GM21529 (cell line): ENCODE measurements at regions not wholly inside any gene's neighbourhood (a gene's known extent, or its start where the extent isn't known, plus 50 kb on each side); places are given as distances from the start of the nearest gene placed in this dataset.

ENCODE experiments used
- ATAC-seq: cut with Tn5 transposase; IDR thresholded peaks from one replicate; pipeline ENCODE4 v1.9.1; 2021; ENCODE audit not compliant: unreplicated experiment

- ATAC-seq, result no peak
These were observed 395.6 kb upstream of the TLE4 start for GRCh38 chr9:79176014-79176697.

DNA sequence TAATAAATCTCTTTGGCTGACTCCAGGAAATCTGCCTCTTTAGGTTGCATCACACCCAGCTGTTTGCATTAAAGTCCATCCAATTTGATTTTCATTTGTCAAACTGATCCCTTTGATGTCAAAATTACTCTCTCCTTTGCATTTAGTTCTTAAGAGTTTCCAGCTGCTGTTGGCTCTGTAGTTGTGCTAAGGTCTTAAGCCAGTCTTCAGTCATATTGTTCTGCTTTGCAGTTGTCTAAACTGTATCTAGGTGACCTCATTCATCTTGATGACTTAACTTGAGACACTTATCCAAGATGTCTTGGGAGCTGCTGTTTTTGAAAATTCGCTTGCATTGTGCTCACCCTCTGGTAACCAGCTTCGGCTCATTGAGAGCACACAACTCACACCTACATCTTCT lies 386.9 kb upstream of the TLE4 start:
- ATAC-seq, result no peak

GRCh38 chr9:79185866-79186265 lies 385.9 kb upstream of the TLE4 start:
- no peak for ATAC-seq

- no peak for ATAC-seq
These were observed 382.2 kb upstream of the TLE4 start for GRCh38 chr9:79189511-79189924.

DNA sequence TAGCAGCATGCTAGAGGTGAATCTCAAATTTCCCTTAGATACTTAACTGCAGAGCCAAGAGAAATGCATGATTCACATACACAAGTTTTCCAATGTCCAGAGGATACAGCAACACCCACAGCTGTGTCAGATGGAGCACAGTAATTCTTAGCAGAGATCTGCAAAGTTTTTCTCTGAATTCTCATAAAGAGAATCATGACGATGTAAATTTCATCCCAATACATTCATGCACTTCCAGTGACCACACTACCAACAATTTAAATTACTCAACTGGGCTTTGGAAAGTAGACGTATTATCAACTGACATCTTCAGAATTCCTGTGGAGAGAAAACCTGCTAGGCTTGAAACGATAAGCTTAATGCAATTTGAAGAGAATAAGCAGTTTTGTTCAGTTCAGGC lies 378.8 kb upstream of the TLE4 start:
- no peak for ATAC-seq

- ATAC-seq, result no peak
These were observed 378.1 kb upstream of the TLE4 start for GRCh38 chr9:79193501-79194223.

DNA sequence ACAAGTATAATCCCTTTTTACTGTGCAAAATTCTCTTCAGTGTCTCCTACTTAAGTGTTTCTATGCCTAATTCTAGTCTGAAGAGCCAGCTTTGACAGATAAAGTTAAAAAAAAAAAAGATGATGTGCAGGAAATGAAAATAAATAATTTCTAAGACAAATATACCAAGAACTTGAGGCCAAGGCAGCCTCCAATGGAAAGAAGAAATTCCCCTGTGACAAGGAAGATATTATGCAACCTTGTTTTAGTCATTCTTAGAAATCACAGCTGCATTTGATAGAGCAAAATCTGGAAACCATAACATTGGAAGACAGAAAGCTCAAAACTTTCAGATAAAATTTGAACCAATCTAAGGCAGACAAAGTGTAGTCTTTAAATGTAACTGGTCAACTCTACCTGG lies 375.9 kb upstream of the TLE4 start:
- no peak for ATAC-seq

DNA sequence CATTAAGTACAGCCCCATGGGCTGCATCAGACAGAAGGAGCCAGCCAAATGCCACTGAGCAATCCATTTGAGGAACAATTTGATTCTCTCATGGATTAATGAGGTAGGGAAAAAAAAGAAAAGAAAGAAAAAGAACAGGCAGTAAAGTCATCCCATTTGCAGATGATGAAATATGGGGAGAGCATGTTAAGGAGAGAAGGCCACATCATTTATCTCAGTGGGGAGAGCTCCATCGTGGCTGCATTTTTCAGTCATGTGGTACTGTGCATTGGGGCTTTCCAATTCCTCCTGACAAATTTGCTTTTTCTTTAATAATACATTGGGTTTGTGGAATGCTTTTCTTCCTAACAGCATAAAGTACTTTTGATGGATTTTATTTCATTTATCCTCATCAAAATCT lies 375.2 kb upstream of the TLE4 start:
- no peak for ATAC-seq

GRCh38 chr9:79200336-79200735 lies 371.4 kb upstream of the TLE4 start:
- ATAC-seq, result no peak

GRCh38 chr9:79201636-79202035 lies 370.1 kb upstream of the TLE4 start:
- ATAC-seq, result no peak

DNA sequence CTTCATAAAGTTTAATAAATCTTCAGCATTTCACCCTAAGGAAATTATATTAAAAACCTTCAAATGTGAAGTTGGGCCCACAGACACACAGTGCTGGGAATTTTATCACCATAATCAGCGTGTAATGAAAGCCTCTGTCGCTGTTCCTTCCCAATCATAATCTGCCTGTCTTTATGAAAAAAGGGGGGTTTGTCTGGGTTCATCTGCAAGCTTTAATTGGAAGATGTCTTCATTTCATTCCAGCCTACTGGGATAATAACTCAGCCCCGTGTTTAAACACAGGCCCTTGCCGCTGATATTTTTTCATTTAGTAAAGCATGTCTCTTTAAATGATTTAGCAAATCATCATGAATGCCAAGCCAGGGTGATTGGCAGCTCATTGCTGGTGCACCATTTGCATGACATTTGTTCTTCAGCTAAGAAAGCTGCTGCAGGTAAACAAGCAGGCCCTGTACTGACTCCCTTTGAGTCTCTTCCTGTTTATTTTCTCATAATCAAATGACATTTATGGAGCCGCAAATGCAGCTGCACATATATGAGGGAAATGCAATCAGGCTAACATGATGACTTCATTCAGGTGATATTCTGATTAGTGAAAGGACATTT lies 362.9 kb upstream of the TLE4 start:
- no peak for ATAC-seq

DNA sequence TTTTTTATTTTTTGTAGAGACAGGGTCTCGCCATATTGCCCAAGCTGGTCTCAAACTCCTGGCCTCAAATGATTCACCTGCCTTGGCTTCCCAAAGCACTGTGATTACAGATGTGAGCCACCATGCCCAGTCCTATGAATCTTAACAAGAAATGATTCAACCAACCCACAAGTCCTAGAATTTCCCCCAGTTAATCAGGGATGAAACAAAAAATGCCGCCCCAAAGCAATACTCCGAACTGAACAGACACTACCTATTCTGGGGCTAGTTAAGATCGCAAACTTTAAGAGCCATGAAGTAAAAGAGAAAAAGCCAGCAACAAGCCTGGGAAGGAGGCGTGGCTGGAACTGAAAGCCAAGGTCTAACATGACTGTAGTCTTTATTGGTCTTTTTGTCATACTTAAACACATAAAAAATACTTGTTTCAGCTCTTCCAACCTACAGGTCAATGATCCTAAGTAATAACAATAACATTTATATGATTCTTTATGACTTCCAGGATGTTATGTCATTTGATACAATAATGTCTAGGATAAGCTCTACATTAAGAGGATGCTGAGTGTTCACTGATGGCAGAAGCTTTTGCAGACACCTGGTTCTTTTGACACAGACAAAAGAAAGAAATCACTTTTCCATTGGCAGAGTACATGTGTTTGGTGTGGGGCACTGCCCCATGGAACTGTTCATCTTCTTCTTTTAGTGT lies 361.1 kb upstream of the TLE4 start:
- no peak for ATAC-seq

DNA sequence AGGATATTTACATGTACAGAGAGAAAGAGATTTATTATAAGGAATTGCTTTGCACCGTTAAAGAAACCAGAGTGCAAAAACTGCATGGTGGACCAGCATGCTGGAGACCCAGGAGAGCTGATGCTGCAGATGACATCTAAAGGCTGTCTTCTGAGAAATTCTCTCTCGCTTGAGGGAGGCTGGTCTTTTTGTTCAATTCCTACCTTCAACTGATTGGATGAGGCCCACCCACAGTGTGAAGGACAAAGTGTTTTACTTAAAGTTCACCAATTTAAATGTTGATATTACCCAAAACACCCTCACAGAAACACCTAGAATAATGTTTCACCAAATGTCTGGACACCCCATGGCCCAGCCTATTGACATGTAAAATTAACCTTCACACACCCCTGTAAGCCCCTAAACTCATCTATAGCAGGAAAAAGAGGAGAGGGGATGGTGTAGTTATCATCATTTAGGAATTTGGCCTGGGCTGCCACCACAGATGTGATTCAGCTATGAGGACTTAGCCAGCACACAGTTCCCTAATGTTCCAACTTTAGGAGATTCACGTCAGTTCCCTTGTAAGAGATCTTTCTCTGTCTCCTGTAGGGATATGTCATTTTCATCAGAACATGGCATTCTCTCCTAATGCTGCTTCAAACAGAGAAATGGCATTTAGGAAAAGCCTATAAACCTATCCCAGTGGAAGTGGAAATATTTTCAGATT lies 358.2 kb upstream of the TLE4 start:
- ATAC-seq, result no peak

GRCh38 chr9:79215821-79216220 lies 355.9 kb upstream of the TLE4 start:
- ATAC-seq, result no peak

DNA sequence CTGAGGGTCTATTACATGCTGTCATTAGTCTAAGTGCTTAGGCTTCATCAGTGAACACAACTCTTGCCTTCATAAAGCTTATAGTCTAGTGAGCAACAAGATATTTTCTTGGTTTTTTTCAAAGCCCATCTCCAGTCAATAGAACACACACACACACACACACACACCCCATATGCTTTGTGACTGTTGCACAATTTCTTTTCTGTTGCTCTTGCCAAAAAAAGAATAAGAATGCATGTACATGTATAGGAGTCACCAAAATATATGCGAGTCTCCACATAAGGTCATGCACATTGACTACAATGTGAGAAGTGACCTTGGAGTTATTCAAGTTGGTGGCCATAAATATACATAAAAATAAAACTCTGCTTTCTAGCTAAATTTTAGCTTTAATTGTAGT lies 351.5 kb upstream of the TLE4 start:
- ATAC-seq, result no peak

DNA sequence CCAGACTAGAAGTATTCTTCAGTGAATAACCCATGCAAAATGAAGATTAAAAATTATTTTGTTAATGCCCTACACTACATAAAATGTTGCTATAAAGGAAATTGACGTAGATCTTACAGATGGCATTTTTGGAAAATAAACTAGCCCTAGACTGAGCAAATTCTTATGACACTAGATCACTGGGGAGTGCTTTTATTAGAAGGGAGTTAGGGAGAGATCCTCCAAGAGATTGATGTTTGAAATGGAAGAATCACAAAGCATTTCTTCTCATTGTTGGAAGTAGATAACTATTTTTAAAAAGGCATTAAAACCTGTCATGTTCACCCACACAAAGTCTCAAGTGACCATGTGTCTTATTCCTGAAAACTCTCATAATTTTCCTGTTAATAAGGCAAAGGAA lies 351.1 kb upstream of the TLE4 start:
- ATAC-seq, result no peak

GRCh38 chr9:79221084-79221483 lies 350.7 kb upstream of the TLE4 start:
- ATAC-seq, result no peak

- no peak for ATAC-seq
These were observed 349.3 kb upstream of the TLE4 start for GRCh38 chr9:79222483-79222882.

DNA sequence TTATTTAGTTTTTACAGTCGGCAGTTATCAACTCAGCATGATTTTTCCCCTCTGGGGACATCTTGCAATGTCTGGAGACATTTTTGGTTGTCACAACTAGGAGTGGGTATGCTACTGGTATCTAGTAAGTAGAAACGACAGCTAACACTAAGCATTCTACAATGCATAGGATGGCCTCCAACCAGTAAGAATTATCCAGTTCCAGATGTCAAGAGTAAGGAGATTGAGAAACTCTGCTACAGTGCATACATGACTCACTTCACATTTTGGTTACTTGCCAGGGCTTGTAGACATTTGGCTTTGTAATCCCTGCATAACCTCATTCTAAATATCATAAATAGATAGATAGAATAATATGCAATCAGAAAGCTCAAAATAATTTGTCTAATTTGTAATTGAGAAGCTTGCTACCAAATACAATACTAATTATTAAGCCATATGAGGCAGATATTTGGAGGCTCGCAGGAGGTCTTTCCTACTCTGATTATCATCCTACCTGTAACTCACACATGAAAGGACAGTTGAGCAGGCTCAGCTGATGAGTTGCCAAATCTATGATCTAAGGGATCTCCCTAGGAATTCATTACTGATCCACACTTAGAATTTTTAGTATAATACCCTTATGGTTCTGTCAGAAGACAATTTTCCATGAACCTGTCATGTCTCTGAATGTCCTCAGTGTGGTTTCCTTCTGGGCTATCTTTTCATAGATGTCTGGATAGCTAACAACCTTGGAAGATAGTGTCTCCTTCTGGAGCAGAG lies 346.9 kb upstream of the TLE4 start:
- ATAC-seq, result no peak

DNA sequence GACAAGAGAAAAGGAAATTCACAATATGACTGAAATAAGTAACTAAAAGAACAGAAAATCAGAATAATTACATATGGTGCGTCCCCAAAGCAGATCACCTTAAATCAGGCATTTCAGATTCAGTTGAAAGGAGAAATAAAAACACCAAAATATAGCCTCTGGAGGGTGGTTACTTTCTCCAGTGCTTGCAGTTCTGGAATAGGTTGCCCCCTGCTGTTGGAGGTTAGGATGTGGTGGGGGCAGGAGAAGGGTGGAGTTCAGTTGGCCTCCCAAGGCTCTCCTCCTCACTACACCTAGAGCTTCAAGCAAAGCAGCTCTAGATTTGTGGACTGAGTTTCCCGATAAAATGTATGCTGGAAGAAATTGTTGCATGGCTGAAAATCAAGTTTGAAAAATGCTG lies 338.2 kb upstream of the TLE4 start:
- peak; percentile 72 for ATAC-seq
